ENCODE measurements at regions not wholly inside any gene's neighbourhood (a gene's known extent, or its start where the extent isn't known, plus 50 kb on each side); places are given as distances from the start of the nearest gene placed in this dataset.

DNA sequence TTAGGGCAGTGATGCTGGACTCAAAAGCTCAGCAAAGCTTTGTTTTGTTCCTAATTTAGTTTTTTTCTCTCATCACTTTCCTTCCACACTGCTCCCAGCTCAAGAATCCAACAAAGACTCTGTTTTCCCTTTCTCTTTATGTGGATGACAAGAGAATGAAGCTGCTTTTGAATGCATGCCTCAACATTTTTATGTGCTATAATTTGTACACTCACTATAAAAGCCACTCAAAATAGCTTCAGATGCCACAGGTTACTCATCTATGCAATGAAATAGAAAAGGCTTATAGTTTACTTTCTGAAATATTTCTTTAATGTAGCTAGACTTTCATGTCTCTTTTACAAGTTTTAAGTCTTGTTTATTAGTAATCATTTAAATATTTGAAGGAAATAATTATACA is 714.9 kb downstream of the OTOL1 start:
- ATAC-seq: no peak

DNA sequence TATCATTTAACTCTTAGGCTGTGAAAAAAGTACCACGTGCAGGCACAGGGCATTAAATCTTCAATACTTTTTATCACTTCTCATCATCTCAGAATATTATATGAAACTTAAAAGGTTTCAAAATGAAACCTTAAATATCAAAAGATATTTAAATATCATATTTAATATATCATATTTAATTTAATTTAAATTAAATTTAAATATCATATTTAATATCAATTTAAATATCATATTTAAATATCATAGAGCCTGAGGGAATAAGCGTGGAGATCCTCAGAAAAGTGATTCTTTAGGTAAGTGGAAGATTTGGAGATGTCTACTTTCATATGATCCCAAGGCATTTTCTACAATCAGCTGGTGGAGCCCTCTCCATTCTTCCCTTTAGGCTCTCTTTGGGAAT is 716.6 kb downstream of the OTOL1 start:
- ATAC-seq: no peak

DNA sequence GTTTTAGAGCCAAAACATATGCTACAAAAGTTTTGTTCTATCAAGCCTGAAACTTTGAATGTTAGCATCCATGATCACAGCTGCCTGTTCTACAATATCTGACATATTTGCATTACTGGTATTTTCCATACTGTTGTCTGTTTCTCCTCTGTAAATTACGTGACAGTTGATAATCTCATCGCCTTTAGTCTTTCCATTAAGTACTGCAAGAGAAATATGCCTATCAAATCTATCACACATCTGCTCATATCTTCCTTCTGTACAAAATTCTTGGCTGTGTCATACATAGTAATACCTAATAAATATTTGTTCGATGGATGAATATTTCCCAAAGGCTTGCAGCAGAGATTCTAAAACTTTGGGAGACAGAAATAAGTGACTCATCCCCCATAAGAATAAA is 717.3 kb downstream of the OTOL1 start:
- ATAC-seq: no peak

DNA sequence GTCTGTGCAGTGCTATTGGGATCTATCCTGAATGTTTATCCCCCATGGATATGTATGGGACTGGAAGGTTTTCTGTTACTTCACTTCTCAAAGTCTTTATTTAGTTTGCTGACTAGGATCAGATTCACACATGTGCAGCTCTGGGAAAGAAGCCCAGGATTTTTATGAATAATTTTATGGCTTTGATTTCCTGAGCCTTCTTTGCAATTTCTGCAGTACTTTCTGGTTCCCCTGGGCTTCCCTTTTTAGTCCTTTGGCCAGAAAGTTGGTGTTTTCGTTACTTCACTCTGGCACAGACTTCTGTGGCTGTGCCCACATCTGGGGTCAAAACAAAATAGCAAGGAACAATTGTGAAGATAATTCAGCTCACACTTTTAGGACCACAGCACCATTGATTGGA is 721.0 kb downstream of the OTOL1 start:
- ATAC-seq: no peak

DNA sequence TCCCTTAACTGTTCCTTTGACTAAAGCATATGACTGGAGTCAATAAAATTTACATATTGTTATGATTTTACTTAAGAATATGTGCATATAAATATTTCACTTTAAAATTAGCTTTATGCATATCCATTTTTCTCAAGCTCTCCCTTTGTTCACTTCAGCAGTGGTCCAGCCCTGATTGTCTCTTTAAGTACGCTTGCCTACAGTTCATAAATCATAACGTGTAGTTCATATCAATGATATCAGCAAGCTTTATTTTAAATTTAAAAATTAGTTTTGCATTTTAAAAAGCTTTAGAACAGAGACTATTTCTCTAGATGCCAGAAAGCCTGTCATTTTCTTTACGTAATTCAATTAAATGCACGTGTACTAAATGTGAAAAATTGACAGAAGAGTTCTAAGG is 721.9 kb downstream of the OTOL1 start:
- ATAC-seq: no peak

DNA sequence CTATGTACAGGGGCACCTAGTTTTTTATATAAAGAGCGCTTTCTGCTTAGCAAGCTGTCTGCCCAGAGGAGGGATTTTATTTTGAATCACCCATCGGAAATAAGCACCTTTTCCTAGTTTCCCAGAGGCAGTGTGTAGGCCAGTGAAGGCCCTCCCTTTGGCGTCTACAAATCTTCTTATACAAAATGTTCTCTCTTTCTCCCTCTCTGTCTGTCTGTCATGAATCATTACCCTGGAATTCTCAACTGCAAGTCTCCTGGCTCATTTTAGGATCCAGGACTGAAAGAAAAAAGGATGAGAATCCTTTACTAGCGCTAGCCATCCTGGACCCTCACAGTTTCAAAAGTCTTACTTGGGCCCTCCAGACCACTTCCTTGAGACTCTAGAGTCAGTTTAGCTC is 728.1 kb downstream of the OTOL1 start:
- ATAC-seq: no peak

DNA sequence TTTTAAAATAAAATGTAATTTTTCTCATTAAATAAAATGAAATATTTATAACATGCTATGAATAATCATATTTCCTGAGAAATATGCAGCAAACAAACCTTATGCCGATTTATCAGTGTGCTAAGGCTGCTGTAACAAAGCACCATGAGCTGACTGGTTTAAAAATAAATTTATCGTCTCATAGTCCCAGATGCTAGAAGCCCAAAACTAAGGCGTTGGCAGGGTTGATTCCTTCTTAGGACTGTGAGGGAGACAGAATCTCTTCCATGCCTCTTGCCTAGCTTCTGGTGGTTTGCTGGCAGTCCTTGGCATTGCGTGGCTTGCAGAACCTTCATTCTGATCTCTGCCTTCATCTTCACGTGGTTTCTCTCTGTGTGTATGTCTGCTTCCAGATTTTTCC is 740.3 kb downstream of the OTOL1 start:
- ATAC-seq: no peak

DNA sequence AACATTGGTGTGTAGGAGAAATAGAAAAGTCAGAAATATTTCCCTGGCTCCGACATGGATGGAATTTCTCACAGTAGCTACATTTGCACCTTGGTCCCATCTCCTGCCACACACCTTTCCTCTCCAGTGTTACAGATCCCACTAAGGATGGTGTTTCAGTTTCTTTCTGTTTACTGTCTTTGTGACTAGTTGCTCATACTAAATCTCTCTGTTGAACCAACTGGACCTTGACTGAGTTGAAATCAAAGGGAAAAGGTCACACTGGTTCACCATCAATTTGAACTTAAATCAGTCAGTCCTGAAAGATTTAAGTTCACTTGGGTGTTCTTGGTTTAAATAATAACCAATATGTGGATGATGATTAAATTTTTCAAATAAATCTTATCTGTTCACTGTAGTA is 754.2 kb downstream of the OTOL1 start:
- no peak for ATAC-seq

DNA sequence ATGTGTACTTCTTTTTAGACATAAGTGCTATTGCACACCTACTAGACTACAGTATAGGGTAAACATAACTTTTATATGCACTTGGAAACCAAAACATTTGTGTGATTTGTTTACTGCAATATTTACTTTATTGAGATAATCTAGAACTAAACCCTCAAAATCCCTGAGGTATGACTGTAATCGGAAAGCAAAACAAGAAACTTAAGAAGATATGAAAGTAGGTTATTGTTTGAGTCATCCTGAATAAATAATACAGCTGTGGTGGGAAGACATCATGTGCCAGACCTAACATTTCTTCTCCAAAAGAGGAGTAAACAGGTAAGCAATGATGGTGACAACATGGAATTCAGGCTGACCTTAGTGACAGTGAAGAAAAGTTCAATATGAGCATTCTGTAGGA is 765.5 kb downstream of the OTOL1 start:
- no peak for ATAC-seq

DNA sequence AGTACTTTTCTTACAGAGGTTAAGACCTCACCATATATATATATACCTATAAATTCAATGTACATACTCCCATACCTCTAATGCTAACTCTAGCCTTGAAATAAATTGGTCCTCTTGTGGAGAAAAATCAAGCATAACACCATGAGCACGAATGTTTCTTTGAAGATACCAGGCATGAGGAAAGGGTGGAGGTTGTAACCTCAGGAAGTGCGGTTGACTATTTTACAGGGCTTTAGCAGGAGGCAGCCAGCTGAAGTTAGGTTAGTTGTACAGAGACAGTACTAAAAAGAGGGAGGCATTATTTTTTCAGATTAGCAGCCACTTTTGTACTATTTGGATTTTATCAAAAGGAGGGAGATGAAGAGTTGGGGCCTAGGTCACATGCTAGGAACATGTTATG is 767.0 kb downstream of the OTOL1 start:
- no peak for ATAC-seq

DNA sequence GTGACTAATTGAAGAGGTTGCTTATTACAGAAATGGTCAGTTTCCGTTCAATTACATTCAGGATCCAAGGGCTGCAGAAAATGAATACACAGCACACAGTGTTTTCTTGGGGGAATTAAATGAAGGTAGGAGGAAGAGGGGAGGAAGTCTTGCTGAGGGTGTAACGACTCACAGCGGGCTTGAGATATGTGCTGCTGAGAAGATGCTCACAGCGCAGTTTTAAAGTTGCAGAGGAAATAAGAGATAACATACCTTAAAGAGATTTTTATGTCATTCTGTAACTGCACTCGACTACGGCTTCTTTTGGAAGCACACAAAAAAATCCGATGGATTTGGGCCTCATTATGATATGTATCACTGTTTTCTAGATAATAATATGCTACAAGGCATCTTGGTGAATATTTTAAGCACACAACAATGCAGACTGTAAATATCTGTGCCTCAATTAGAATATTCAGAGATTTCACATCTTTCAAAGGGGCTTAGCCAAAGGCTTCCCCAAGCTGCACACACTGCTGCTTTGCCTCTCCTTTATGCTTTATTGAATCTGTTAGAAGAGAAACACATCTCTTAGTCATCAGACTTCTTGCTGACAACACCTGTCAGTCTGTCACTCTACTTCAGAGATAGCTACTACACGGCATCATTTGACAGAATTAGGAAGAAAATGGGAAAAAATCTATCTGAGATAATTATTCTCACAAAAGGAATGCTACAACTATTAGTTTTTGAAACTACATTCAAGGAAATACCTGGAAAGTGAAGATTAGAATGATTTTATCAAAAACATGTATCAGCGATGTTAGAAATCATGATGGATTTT is 773.2 kb downstream of the OTOL1 start:
- ATAC-seq: no peak

DNA sequence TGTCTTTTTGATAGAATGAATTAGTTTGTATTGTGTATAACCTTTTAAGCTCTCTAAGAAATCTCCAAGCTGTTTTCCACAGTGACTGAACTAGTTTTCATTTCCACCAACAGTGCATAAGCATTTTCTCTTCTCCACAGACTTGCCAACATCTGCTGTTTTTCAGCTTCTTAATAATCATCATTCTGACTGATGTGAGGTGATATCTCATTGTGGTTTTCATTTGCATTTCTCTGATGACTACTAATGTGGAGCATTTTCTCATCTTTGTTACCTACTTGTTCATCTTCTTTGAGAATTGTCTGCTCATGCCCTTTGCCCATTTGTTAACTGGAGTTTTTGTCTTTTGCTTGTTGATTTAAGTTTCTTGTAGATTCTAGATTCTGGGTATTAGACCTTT is 777.5 kb downstream of the OTOL1 start:
- no peak for ATAC-seq

DNA sequence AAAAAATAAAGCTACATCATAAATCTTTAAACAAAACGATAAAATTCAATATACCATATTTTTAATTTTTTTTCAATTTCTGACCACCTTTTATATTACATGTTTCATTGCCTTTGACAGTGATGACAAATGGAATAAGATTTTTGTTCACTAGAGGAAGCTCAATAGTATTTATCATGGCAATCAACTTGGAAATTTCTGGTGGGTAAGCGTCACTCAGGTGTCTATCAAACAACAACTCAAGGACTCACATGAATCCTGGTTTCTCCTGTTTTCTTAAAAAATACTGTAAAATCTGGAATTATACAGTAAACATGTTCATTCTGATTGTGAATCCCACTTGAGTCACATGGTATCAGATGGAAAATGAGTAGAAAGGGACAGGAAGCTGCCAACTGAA is 782.2 kb downstream of the OTOL1 start:
- no peak for ATAC-seq

DNA sequence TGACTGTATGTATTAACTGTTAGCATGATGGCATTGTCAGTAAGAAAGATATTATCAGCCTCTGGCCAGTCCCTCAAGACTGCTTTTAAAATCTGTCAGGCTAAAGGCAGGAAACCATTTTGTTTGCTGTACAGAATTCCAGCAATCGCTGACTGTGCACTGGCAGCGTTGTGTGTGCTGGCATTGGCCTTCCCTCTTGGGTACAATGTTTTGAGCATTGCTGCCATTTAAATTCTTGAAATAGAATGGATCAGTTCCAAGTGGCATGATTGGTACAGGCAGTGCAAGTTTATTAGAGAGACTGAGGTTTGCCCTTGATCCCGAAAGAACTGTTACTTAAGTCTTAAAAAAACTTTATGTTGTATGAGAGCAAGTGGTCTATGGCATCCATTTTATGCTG is 788.7 kb downstream of the OTOL1 start:
- ATAC-seq: no peak

DNA sequence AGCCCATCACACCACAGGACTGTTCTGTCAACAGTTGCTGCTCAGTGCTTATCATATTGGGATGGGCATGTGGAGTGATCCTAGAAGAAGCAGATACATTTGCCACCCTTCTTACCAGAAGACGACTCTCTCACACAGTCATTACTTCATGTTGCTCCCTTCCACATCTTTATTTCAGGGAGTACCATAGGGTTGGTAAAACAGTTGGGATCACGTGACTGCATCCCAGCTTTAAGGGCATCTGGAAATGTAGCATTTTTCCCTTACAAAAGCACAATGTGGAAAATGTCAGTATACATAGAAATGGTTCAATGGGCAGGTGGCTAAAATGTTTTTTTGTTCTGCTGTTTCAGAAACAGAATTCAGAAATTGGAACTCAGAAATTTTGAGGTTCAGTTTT is 791.0 kb downstream of the OTOL1 start:
- no peak for ATAC-seq

DNA sequence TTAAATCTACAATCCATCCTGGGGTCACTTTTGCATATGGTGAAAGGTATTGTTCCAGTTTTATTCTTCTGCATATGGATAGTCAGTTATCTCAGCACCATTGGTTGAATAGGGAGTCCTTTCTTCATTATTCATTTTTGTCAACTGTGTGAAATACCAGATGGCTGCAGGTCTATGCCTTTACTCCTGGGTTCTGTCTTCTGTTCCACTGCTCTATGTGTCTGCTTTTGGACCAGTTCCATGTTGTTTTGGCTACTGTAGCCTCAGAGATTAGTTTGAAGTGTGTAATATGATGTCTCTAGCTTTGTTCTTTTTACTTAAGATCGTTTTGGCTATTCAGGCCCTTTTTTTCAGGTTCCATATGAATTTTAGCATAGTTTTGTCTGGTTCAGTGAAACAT is 795.8 kb downstream of the OTOL1 start:
- ATAC-seq: no peak

DNA sequence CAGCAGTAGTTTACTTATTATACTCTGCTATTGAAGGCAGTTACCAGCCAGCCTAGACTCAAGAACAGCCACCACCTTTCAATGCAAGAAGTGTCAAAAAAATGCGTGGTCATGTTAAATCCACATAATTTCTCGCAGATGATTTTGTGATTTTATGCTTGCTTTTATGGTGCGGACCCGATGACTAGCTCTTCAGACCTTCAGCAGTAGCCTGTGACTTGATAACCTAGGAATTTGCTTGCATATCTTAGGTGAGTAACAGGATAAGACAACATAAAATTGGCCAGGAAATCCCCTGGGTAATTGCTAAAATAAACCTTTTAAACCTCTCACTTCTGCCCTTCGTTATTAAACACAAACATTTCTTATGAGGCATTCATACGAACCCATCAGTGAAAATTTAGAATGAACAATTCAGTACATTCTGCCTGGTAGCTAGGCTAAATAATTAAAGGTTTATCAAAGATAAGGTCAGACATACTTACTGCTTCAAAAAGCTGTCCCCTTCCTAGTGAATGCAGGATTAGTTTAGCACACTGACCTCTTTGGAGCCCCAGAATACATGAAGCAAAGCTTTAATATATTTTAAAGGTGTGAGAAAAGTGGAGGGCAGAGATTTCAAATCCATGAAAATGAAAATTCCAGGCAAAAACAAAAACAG is 798.8 kb downstream of the OTOL1 start:
- no peak for ATAC-seq

DNA sequence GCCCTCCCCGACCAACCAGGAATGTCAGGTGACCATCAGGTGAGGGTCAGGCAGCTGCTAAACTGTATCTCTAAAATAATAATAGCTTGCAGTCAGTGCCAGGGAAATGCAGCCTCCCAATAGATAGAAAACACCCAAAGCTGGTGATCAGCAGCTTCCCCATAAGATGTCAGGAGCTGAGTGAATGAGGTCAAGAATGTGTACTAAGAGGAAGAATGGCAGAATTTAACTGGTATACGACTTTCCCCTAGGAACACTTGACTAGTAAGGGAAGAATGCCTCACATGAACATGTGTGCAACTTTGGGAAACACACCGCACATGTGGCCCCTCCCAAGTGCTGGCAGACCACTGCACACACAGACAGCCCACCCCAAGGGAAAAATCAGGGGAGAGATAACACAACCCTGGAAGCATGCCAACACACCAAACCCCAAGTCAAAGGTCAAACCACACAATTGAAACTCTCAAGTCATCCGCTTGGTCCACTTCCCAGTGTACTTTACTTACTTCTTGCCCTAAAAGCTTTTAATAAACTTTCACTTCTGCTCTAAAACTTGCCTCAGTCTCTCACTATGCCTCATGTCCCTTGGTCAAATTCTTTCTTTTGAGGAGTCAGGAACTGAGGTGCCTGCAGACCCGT is 806.5 kb downstream of the OTOL1 start:
- ATAC-seq: no peak

DNA sequence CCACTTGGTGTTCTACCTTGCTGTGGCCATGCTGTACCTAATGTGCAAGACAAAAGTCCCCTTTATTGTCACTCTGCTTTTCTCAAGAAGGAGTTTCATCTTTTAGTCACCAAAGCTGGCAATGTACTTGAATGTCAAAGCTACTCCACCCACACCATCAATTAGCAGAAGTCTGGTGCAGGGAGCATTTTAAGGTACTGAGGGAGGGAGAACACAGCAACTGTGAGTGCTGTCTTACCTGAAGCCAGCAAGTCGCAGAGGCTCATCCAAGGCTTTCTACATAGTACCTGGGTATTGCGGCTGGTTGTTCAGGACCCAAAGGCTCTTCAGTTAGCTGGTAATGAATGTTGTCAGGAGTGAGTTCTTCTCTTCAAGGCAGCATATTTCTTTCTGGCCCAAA is 820.4 kb downstream of the OTOL1 start:
- ATAC-seq: no peak

DNA sequence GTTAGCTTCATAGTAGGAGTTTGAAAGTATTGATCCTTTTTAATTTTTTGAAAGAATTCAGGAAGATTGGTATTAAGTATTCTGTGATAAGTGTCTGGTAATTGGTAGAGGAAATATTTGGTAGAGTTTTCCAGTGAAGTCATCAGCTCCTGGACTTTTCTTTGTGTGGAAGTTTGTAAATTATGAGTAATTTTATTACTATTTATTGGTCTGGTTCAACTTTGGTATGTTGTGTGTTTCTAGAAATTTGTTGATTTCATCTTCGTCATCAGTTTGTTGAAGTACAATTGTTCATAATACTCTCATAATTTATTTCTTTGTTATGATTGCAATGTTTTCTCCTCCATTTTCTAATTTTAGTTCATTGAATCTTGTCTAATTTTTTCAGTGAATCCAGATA is 832.0 kb downstream of the OTOL1 start:
- no peak for ATAC-seq

DNA sequence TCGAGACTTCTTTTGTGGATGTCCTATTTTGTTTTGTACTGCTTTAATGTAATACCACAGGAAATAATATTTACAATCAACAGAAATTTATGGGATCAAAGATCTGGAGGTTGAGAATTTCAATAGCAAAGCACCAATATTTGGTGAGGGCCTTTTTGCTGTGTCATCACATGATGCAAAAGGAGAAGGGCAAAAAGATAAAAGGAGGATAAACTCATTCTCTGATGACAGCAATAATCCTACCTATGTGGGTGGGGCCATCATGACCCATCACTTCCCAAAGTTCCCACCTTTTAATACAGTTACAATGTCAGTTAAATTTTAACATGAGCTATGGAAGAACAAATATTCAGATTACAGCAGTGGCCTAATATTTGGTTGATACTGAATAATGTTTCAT is 832.9 kb downstream of the OTOL1 start:
- no peak for ATAC-seq

DNA sequence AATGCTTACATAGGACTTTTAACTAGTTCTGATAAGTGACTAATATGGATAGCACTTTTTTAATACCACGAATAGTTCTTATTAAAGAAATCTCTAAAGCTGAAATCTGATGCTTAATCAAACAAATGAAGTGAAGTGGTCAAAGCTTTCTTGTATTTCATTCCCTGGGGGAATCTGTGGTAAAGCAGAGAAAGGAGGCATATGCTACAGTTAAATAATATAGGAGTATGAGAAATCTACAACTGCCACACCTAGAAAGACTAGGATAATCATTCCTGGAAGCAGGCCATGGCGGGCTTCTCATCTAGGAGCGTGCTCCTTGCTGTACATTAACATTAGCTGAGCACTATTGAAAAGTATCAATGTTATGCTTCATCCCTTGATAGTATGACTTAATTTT is 835.7 kb downstream of the OTOL1 start:
- no peak for ATAC-seq

DNA sequence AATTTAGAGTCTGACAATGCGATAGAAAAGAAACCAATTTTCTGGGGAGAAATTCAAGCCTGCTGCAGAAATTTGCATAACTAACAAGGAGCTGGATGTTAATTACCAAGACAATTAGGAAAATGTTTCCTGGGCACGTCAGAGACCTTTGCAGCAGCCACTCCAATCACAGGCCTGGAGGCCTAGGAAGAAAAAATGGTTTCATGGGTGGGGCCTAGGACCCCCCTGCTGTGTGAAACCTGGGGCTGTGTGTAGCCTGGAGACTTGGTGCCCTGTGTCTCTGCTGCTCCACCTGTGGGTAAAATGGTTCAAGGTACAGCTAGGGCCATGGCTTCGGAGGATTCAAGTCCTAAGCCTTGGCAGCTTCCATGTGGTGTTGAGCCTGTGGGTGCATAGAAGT is 837.9 kb downstream of the OTOL1 start:
- ATAC-seq: no peak

DNA sequence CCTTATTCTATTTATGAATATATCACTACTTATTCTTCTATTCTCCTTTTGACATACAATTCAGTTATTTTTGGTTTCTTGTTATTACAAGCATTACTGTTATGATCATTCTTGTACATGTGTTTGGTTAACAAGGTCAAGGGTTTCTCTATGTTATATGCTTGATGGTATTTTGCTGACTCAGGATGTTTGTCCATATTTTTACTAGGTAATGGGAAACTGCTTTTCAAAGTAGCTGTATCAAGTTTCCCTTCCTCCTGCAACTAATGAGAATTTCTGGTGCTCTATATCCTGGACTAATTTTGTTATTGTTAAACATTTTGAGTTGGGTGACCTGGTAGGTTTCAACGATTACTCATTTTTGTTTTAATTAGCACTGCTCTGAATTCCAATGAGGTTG is 841.0 kb downstream of the OTOL1 start:
- no peak for ATAC-seq
